Parathyroid adenoma (tissue), 2 donors: ENCODE measurements at regions not wholly inside any gene's neighbourhood (a gene's known extent, or its start where the extent isn't known, plus 50 kb on each side); places are given as distances from the start of the nearest gene placed in this dataset.

Experiments used
- H2AFZ ChIP-seq: fragments of 300-600 bp; sonication (generic); one replicate; pipeline ENCODE4 v1.7.0; 2017; ENCODE audit warnings: antibody characterized with exemption, mild to moderate bottlenecking
- H3K27ac ChIP-seq: fragments of 300-600 bp; sonication (generic); one replicate; pipeline ENCODE4 v1.7.0; 2017
- H3K27me3 ChIP-seq: fragments of 300-600 bp; sonication (generic); one replicate; pipeline ENCODE4 v1.7.0; 2017; ENCODE audit warnings: low read length; ENCODE audit not compliant: control insufficient read depth, insufficient read depth
- H3K36me3 ChIP-seq: fragments of 300-600 bp; sonication (generic); one replicate; pipeline ENCODE4 v1.7.0; 2017; ENCODE audit warnings: low read length; ENCODE audit not compliant: control insufficient read depth, insufficient read depth
- H3K4me1 ChIP-seq: fragments of 300-600 bp; sonication (generic); one replicate; pipeline ENCODE4 v1.7.0; 2017; ENCODE audit warnings: control low read depth
- H3K4me2 ChIP-seq: fragments of 300-600 bp; sonication (generic); one replicate; pipeline ENCODE4 v1.7.0; 2017; ENCODE audit warnings: low read length
- H3K4me3 ChIP-seq: fragments of 300-600 bp; sonication (generic); one replicate; pipeline ENCODE4 v1.7.0; 2017; ENCODE audit warnings: low read depth, low read length
- H3K79me2 ChIP-seq: fragments of 300-600 bp; sonication (generic); one replicate; pipeline ENCODE4 v1.7.0; 2017; ENCODE audit warnings: control low read depth
- H3K9ac ChIP-seq: fragments of 300-600 bp; sonication (generic); one replicate; pipeline ENCODE4 v1.7.0; 2017; ENCODE audit warnings: mild to moderate bottlenecking
- H3K9me3 ChIP-seq: fragments of 300-600 bp; sonication (generic); one replicate; pipeline ENCODE4 v1.7.0; 2017; ENCODE audit warnings: low read length; ENCODE audit not compliant: control insufficient read depth
- CTCF ChIP-seq: fragments of 300-600 bp; sonication (generic); IDR thresholded peaks from one replicate; pipeline ENCODE4 v1.7.0; 2017; ENCODE audit warnings: antibody characterized with exemption, mild to moderate bottlenecking
- donor health status: primary hyperparathyroidism.

GRCh38 chr12:115259968-115260747 lies 576.2 kb upstream of the TBX3 start:
- H3K36me3 ChIP-seq, result no peaks in the 10 kb centered on the region
- H3K4me2 ChIP-seq, result no peak overlapping the region
- no peak overlapping the region for H3K27ac ChIP-seq
- H3K27me3 ChIP-seq, result no peaks in the 10 kb centered on the region
- no peaks in the 10 kb centered on the region for H3K79me2 ChIP-seq
- no peak overlapping the region for H3K9ac ChIP-seq
- H3K4me3 ChIP-seq, result no peak overlapping the region
- no peak for TF ChIP-seq CTCF
- no peak overlapping the region for H2AFZ ChIP-seq
- no peaks in the 10 kb centered on the region for H3K4me1 ChIP-seq
- no peaks in the 10 kb centered on the region for H3K9me3 ChIP-seq

- Histone ChIP-seq H3K27me3 (no peaks in the 10 kb centered on the region), H3K9me3 (no peaks in the 10 kb centered on the region), H3K9ac (no peak overlapping the region), H3K4me3 (no peak overlapping the region), H2AFZ (no peak overlapping the region), H3K79me2 (no peaks in the 10 kb centered on the region), H3K4me2 (no peak overlapping the region), H3K27ac (no peak overlapping the region), H3K36me3 (no peaks in the 10 kb centered on the region), H3K4me1 (no peaks in the 10 kb centered on the region)
- TF ChIP-seq CTCF, result no peak
These were observed 573.8 kb upstream of the TBX3 start for GRCh38 chr12:115257791-115258190.

- H3K4me2 ChIP-seq, result no peak overlapping the region
- H3K27ac ChIP-seq, result no peak overlapping the region
- no peaks in the 10 kb centered on the region for H3K36me3 ChIP-seq
- H3K9ac ChIP-seq, result no peak overlapping the region
- no peaks in the 10 kb centered on the region for H3K9me3 ChIP-seq
- no peak overlapping the region for H2AFZ ChIP-seq
- H3K4me1 ChIP-seq, result no peaks in the 10 kb centered on the region
- TF ChIP-seq CTCF, result no peak
- H3K79me2 ChIP-seq, result no peaks in the 10 kb centered on the region
- no peaks in the 10 kb centered on the region for H3K27me3 ChIP-seq
- H3K4me3 ChIP-seq, result no peak overlapping the region
These were observed 572.0 kb upstream of the TBX3 start for GRCh38 chr12:115255962-115256361.

GRCh38 chr12:115255257-115255656 lies 571.3 kb upstream of the TBX3 start:
- TF ChIP-seq CTCF, result no peak
- H3K36me3 ChIP-seq, result no peaks in the 10 kb centered on the region
- no peaks in the 10 kb centered on the region for H3K79me2 ChIP-seq
- H3K27me3 ChIP-seq, result no peaks in the 10 kb centered on the region
- H3K9ac ChIP-seq, result no peak overlapping the region
- H3K4me2 ChIP-seq, result no peak overlapping the region
- no peaks in the 10 kb centered on the region for H3K9me3 ChIP-seq
- H3K27ac ChIP-seq, result no peak overlapping the region
- H3K4me1 ChIP-seq, result no peaks in the 10 kb centered on the region
- no peak overlapping the region for H3K4me3 ChIP-seq
- H2AFZ ChIP-seq, result no peak overlapping the region

- Histone ChIP-seq H3K9me3 (no peaks in the 10 kb centered on the region), H3K27ac (no peak overlapping the region), H3K4me2 (no peak overlapping the region), H3K36me3 (no peaks in the 10 kb centered on the region), H2AFZ (no peak overlapping the region), H3K79me2 (no peaks in the 10 kb centered on the region), H3K27me3 (no peaks in the 10 kb centered on the region), H3K4me1 (no peaks in the 10 kb centered on the region), H3K9ac (no peak overlapping the region), H3K4me3 (no peak overlapping the region)
- no peak for TF ChIP-seq CTCF
These were observed 569.1 kb upstream of the TBX3 start for GRCh38 chr12:115253049-115253448.
